ENCODE measurements at regions not wholly inside any gene's neighbourhood (a gene's known extent, or its start where the extent isn't known, plus 50 kb on each side); places are given as distances from the start of the nearest gene placed in this dataset.

DNA sequence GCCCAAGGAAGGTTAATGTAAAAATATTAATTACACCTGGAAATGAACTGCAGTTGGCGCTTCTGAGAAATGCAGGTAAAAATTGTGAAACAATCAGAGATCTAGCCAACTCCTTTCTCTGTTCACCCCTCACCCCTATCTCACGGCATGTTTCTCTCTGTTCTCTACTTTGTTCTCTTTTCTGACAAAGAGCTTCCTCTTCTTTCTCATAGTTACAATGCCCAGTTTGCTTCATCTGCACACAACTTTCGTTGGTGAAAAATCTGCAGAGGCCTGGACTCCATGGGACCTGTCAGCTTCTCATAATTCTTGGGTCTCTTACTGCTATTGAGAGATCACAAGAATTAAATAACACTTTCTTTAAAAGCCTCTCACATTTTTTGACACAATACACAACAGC lies 212.9 kb upstream of the LRRN1 start:
- TF ChIP-seq POLR2A (IDR thresholded peaks at IDR 0.05; ENCODE audit: low read length) (no peak), KDM1A (IDR thresholded peaks at IDR 0.05; ENCODE audit: low read depth) (no peak), ESRRA (IDR thresholded peaks at IDR 0.05; ENCODE audit: borderline replicate concordance, low read length) (no peak), RFX5 (IDR thresholded peaks at IDR 0.05) (no peak), ZFP36 (IDR thresholded peaks at IDR 0.05; ENCODE audit: borderline replicate concordance, partially characterized antibody) (no peak), RCOR1 (IDR thresholded peaks at IDR 0.05; ENCODE audit: low read depth, low read length) (no peak), CHD2 (IDR thresholded peaks at IDR 0.05; ENCODE audit: low read length, partially characterized antibody) (no peak), SMC3 (IDR thresholded peaks at IDR 0.05) (no peak), NFE2L2 (conservative IDR thresholded peaks at IDR 0.05; ENCODE audit: low read length) (no peak), JUN (IDR thresholded peaks at IDR 0.05) (no peak)
- TF ChIP-seq, protein P1, sequence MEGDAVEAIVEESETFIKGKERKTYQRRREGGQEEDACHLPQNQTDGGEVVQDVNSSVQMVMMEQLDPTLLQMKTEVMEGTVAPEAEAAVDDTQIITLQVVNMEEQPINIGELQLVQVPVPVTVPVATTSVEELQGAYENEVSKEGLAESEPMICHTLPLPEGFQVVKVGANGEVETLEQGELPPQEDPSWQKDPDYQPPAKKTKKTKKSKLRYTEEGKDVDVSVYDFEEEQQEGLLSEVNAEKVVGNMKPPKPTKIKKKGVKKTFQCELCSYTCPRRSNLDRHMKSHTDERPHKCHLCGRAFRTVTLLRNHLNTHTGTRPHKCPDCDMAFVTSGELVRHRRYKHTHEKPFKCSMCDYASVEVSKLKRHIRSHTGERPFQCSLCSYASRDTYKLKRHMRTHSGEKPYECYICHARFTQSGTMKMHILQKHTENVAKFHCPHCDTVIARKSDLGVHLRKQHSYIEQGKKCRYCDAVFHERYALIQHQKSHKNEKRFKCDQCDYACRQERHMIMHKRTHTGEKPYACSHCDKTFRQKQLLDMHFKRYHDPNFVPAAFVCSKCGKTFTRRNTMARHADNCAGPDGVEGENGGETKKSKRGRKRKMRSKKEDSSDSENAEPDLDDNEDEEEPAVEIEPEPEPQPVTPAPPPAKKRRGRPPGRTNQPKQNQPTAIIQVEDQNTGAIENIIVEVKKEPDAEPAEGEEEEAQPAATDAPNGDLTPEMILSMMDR (IDR thresholded peaks at IDR 0.05): no peak
- TF ChIP-seq, protein P2, sequence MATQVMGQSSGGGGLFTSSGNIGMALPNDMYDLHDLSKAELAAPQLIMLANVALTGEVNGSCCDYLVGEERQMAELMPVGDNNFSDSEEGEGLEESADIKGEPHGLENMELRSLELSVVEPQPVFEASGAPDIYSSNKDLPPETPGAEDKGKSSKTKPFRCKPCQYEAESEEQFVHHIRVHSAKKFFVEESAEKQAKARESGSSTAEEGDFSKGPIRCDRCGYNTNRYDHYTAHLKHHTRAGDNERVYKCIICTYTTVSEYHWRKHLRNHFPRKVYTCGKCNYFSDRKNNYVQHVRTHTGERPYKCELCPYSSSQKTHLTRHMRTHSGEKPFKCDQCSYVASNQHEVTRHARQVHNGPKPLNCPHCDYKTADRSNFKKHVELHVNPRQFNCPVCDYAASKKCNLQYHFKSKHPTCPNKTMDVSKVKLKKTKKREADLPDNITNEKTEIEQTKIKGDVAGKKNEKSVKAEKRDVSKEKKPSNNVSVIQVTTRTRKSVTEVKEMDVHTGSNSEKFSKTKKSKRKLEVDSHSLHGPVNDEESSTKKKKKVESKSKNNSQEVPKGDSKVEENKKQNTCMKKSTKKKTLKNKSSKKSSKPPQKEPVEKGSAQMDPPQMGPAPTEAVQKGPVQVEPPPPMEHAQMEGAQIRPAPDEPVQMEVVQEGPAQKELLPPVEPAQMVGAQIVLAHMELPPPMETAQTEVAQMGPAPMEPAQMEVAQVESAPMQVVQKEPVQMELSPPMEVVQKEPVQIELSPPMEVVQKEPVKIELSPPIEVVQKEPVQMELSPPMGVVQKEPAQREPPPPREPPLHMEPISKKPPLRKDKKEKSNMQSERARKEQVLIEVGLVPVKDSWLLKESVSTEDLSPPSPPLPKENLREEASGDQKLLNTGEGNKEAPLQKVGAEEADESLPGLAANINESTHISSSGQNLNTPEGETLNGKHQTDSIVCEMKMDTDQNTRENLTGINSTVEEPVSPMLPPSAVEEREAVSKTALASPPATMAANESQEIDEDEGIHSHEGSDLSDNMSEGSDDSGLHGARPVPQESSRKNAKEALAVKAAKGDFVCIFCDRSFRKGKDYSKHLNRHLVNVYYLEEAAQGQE (IDR thresholded peaks at IDR 0.05): no peak
- TF ChIP-seq, protein P3, sequence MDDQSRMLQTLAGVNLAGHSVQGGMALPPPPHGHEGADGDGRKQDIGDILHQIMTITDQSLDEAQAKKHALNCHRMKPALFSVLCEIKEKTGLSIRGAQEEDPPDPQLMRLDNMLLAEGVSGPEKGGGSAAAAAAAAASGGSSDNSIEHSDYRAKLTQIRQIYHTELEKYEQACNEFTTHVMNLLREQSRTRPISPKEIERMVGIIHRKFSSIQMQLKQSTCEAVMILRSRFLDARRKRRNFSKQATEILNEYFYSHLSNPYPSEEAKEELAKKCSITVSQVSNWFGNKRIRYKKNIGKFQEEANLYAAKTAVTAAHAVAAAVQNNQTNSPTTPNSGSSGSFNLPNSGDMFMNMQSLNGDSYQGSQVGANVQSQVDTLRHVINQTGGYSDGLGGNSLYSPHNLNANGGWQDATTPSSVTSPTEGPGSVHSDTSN (IDR thresholded peaks at IDR 0.05): no peak

Data from A549 (cell line).